ENCODE measurements at regions not wholly inside any gene's neighbourhood (a gene's known extent, or its start where the extent isn't known, plus 50 kb on each side); places are given as distances from the start of the nearest gene placed in this dataset.

DNA sequence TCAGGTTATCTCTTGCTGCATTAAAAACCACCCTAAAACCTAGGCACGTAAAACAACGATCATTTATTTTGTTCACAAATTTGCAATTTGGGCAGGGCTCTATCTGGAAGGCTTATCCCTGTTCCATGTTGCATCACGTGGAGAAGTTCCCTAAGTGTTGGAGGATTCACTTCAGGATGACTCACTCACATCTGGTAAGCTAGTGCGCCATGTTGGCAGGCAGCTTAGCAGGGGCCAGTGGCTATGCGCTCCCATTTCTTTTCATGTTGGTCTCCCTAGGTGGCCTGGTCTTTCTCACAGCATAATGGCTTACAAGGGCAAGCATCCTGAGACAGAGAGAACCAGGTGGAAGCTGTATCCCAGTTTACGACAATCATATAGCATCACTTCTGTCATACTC is 226.8 kb downstream of the BLID start:
- H3K4me1 ChIP-seq (ENCODE audit: insufficient read depth, low read length) = peaks cover 10% of the 10 kb centered on the region
- H3K27ac ChIP-seq (ENCODE audit: low read depth, low read length) = no peak overlapping the region
- no peaks in the 10 kb centered on the region for H3K27me3 ChIP-seq (ENCODE audit: insufficient read depth, low read length)
- H3K9ac ChIP-seq (ENCODE audit: low read depth, low read length) = no peak overlapping the region
- no peaks in the 10 kb centered on the region for H3K9me3 ChIP-seq (ENCODE audit: insufficient read depth, low read depth, low read length)
- H3K36me3 ChIP-seq (ENCODE audit: insufficient read depth, low read length) = no peaks in the 10 kb centered on the region
- 92% methylated on average over 6 of the region's 6 CpGs for WGBS
- no peak overlapping the region for H3K4me3 ChIP-seq (ENCODE audit: low read length)

- H3K36me3 ChIP-seq (ENCODE audit: insufficient read depth, low read length) = no peaks in the 10 kb centered on the region
- H3K9me3 ChIP-seq (ENCODE audit: insufficient read depth, low read depth, low read length) = no peaks in the 10 kb centered on the region
- H3K27me3 ChIP-seq (ENCODE audit: insufficient read depth, low read length) = no peaks in the 10 kb centered on the region
- H3K27ac ChIP-seq (ENCODE audit: low read depth, low read length) = no peak overlapping the region
- 97% methylated on average over 3 of the region's 4 CpGs for WGBS
- peaks cover 10% of the 10 kb centered on the region for H3K4me1 ChIP-seq (ENCODE audit: insufficient read depth, low read length)
- no peak overlapping the region for H3K4me3 ChIP-seq (ENCODE audit: low read length)
- no peak overlapping the region for H3K9ac ChIP-seq (ENCODE audit: low read depth, low read length)
These were observed 227.9 kb downstream of the BLID start for GRCh38 chr11:121887976-121888557.

DNA sequence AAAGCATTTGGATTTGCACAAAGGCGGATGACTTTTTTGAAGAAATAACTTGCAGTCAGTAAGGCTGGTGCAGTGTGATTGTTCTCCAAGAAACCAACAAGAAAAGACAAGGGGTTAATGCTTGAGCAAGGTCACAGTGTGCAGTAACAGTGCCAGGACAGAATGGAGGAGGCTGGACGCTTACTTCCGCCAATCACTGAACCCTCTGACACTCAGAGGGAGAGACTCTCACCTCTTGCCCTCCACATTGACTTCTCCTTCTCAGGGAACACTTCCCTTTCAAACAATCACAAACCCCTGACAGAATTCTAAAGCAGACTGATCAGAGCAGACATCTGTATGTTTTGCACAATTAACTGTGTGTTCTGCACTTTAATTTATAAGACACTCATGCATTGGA is 228.4 kb downstream of the BLID start:
- Histone ChIP-seq H3K36me3 (ENCODE audit: insufficient read depth, low read length) (no peaks in the 10 kb centered on the region), H3K9ac (ENCODE audit: low read depth, low read length) (no peak overlapping the region), H3K27me3 (ENCODE audit: insufficient read depth, low read length) (no peaks in the 10 kb centered on the region), H3K9me3 (ENCODE audit: insufficient read depth, low read depth, low read length) (no peaks in the 10 kb centered on the region), H3K4me3 (ENCODE audit: low read length) (no peak overlapping the region), H3K27ac (ENCODE audit: low read depth, low read length) (no peak overlapping the region), H3K4me1 (ENCODE audit: insufficient read depth, low read length) (peaks cover 5% of the 10 kb centered on the region)
- 90% methylated on average over 3 of the region's 3 CpGs for WGBS

DNA sequence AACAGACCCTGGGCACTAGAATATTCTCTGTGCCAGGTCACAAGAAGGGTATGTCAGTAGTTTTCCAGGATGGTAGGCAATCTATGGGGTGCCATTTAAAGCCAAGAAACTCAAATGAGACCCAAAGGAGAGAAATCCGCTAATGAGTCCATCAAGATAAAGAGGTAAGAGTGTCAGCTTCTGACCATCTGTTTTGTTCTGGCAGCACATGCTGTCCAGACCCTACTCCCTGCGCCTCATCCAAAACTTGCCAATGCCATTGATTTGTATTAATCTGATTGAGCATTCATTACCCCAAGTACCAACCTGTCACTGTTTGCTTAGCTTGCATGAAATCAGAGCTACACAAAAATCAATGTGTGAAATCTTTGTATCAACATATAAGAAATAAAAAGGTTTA is 229.0 kb downstream of the BLID start:
- H3K9me3 ChIP-seq (ENCODE audit: insufficient read depth, low read depth, low read length) = no peaks in the 10 kb centered on the region
- H3K36me3 ChIP-seq (ENCODE audit: insufficient read depth, low read length) = no peaks in the 10 kb centered on the region
- no peak overlapping the region for H3K9ac ChIP-seq (ENCODE audit: low read depth, low read length)
- H3K27me3 ChIP-seq (ENCODE audit: insufficient read depth, low read length) = no peaks in the 10 kb centered on the region
- peaks cover 3% of the 10 kb centered on the region; the same call in 1 of the 2 replicates for H3K4me1 ChIP-seq (ENCODE audit: insufficient read depth, low read length)
- WGBS = 87% methylated on average over 2 of the region's 2 CpGs
- no peak overlapping the region for H3K27ac ChIP-seq (ENCODE audit: low read depth, low read length)
- no peak overlapping the region for H3K4me3 ChIP-seq (ENCODE audit: low read length)

- Histone ChIP-seq H3K4me3 (ENCODE audit: low read length) (no peak overlapping the region), H3K27me3 (ENCODE audit: insufficient read depth, low read length) (no peaks in the 10 kb centered on the region), H3K9me3 (ENCODE audit: insufficient read depth, low read depth, low read length) (no peaks in the 10 kb centered on the region), H3K9ac (ENCODE audit: low read depth, low read length) (no peak overlapping the region), H3K36me3 (ENCODE audit: insufficient read depth, low read length) (no peaks in the 10 kb centered on the region), H3K27ac (ENCODE audit: low read depth, low read length) (no peak overlapping the region), H3K4me1 (ENCODE audit: insufficient read depth, low read length) (no peaks in the 10 kb centered on the region; the same call in 1 of the 2 replicates)
- WGBS = 83% methylated on average over 8 of the region's 8 CpGs
These were observed 229.8 kb downstream of the BLID start for GRCh38 chr11:121886005-121886734.

- Histone ChIP-seq H3K4me3 (ENCODE audit: low read length) (no peak overlapping the region), H3K9me3 (ENCODE audit: insufficient read depth, low read depth, low read length) (no peaks in the 10 kb centered on the region), H3K36me3 (ENCODE audit: insufficient read depth, low read length) (no peaks in the 10 kb centered on the region), H3K9ac (ENCODE audit: low read depth, low read length) (no peak overlapping the region), H3K27me3 (ENCODE audit: insufficient read depth, low read length) (no peaks in the 10 kb centered on the region), H3K4me1 (ENCODE audit: insufficient read depth, low read length) (no peaks in the 10 kb centered on the region), H3K27ac (ENCODE audit: low read depth, low read length) (no peak overlapping the region)
- 100% methylated on average over 1 of the region's 2 CpGs for whole genome bisulfite sequencing
These were observed 231.4 kb downstream of the BLID start for GRCh38 chr11:121884626-121885025.

DNA sequence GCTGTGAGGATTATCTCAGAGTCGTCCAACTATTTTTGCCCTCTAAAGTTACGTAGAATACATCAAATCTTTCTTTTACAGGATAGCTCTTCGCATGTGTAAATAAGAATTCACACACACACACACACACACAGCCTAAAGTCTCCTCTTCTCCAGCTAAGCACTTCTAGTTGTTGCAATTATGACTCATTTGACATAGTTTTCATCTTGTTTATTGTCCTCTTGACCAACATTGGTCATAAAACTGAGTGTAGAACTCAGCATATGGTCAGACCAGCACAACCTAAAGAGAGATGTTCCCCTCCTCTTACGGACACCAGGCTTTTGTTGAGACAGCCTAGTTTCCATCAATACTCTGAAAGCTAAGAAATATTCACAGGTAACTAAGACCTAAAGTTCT is 234.2 kb downstream of the BLID start:
- H3K27ac ChIP-seq (ENCODE audit: low read depth, low read length) = no peak overlapping the region
- H3K27me3 ChIP-seq (ENCODE audit: insufficient read depth, low read length) = no peaks in the 10 kb centered on the region
- H3K9ac ChIP-seq (ENCODE audit: low read depth, low read length) = no peak overlapping the region
- no peaks in the 10 kb centered on the region for H3K9me3 ChIP-seq (ENCODE audit: insufficient read depth, low read depth, low read length)
- no peaks in the 10 kb centered on the region for H3K4me1 ChIP-seq (ENCODE audit: insufficient read depth, low read length)
- 98% methylated on average over 4 of the region's 4 CpGs for WGBS
- no peaks in the 10 kb centered on the region for H3K36me3 ChIP-seq (ENCODE audit: insufficient read depth, low read length)
- no peak overlapping the region for H3K4me3 ChIP-seq (ENCODE audit: low read length)

GRCh38 chr11:121877152-121877551 is 238.9 kb downstream of the BLID start:
- Histone ChIP-seq H3K9me3 (ENCODE audit: insufficient read depth, low read depth, low read length) (no peaks in the 10 kb centered on the region), H3K4me1 (ENCODE audit: insufficient read depth, low read length) (no peaks in the 10 kb centered on the region), H3K27me3 (ENCODE audit: insufficient read depth, low read length) (no peaks in the 10 kb centered on the region), H3K36me3 (ENCODE audit: insufficient read depth, low read length) (no peaks in the 10 kb centered on the region), H3K27ac (ENCODE audit: low read depth, low read length) (no peak overlapping the region), H3K4me3 (ENCODE audit: low read length) (no peak overlapping the region), H3K9ac (ENCODE audit: low read depth, low read length) (no peak overlapping the region)
- WGBS = 93% methylated on average over 6 of the region's 6 CpGs

DNA sequence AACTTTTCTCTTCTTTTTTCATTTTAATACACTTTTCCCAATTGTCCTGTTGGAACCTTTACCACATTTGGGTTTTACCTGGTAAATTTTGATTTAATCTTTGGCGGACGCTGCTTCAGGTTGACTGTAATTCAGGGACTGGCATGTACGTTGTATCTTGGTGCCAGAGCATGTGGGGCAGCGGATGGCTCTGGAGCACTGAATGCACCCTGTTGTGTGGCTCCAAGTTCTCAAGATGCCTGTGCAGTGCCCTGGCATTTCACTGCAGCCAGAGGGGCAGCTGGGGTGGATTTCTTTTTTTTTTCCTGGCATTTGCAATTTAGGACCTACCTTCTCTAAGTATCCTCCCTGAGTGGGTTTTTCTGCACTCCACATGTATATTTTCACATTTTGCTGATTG is 242.2 kb downstream of the BLID start:
- WGBS = 93% methylated on average over 4 of the region's 4 CpGs
- no peaks in the 10 kb centered on the region for H3K27me3 ChIP-seq (ENCODE audit: insufficient read depth, low read length)

DNA sequence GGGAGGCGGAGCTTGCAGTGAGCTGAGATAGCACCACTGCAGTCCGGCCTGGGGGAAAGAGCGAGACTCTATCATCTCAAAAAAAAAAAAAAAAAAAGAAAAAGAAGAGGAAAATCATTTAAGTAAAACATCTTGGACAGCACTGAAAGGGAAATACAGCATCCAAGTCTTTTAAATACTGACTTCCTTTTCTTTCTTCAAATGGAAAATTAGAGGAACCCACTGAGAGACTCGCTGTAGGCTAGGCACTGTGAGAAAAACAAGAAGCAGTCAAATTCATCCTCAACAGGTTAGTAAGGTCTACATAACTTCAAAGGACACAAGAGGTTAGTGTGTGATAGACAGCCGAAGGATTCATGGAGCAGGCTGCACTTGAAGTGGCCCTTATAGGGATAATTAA is 243.7 kb downstream of the BLID start:
- H3K9me3 ChIP-seq (ENCODE audit: insufficient read depth, low read depth, low read length) = no peaks in the 10 kb centered on the region
- no peak overlapping the region for H3K9ac ChIP-seq (ENCODE audit: low read depth, low read length)
- WGBS = 99% methylated on average over 4 of the region's 5 CpGs
- H3K4me1 ChIP-seq (ENCODE audit: insufficient read depth, low read length) = no peaks in the 10 kb centered on the region
- no peaks in the 10 kb centered on the region for H3K27me3 ChIP-seq (ENCODE audit: insufficient read depth, low read length)
- H3K4me3 ChIP-seq (ENCODE audit: low read length) = no peak overlapping the region
- H3K27ac ChIP-seq (ENCODE audit: low read depth, low read length) = no peak overlapping the region
- no peaks in the 10 kb centered on the region for H3K36me3 ChIP-seq (ENCODE audit: insufficient read depth, low read length)

More for the DNA sequence above, 242.2 kb downstream of the BLID start:
- Histone ChIP-seq H3K36me3 (ENCODE audit: insufficient read depth, low read length) (no peaks in the 10 kb centered on the region), H3K27ac (ENCODE audit: low read depth, low read length) (no peak overlapping the region), H3K9me3 (ENCODE audit: insufficient read depth, low read depth, low read length) (no peaks in the 10 kb centered on the region), H3K9ac (ENCODE audit: low read depth, low read length) (no peak overlapping the region), H3K4me1 (ENCODE audit: insufficient read depth, low read length) (no peaks in the 10 kb centered on the region), H3K4me3 (ENCODE audit: low read length) (no peak overlapping the region)

DNA sequence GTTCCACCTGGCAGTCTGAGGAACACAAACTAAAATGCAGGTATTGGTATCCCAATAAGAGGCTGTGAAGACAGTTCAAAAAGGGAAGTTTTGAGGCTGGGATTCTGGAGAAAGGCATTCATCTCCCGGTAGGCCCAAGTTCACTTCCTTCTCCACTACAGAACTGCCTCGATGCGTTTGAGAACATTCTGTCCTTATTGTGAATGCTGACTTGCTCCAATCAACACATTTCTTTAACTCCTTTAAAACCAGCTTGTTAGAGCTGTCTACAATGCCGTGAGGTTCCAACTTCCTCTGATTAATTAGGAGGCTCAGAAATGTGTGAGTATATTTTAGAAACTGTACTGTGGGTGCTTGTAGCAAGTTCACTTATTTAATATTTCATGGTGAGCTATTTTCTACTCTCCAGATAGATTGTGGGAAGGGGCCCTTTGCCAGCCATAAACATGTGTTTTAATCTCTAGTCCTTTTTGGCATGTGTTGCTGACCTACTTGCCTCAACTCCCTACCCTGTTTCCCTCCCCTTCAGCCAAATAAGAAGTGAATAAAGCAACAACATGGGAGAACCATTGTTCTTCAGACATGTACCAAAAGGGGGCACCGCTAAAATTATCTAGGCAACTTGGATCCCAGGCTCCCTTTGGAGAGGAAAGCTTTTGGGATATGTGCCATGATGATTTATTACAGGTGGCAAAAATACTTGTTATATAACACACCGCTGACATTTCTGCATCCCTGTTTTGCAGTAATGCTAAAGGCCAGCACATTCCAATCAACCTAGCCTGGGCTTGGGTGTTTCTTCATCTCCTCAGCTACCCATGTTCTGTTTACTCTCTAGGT is 245.6 kb downstream of the BLID start:
- Histone ChIP-seq H3K36me3 (ENCODE audit: insufficient read depth, low read length) (no peaks in the 10 kb centered on the region), H3K9me3 (ENCODE audit: insufficient read depth, low read depth, low read length) (no peaks in the 10 kb centered on the region), H3K27me3 (ENCODE audit: insufficient read depth, low read length) (no peaks in the 10 kb centered on the region), H3K4me1 (ENCODE audit: insufficient read depth, low read length) (no peaks in the 10 kb centered on the region), H3K4me3 (ENCODE audit: low read length) (no peak overlapping the region), H3K27ac (ENCODE audit: low read depth, low read length) (no peak overlapping the region), H3K9ac (ENCODE audit: low read depth, low read length) (no peak overlapping the region)
- WGBS = 86% methylated on average over 6 of the region's 6 CpGs

All from HUES64 (cell line).